ENCODE measurements at regions not wholly inside any gene's neighbourhood (a gene's known extent, or its start where the extent isn't known, plus 50 kb on each side); places are given as distances from the start of the nearest gene placed in this dataset.
"Not testable (repeated sequence)": the region's sequence is repeated elsewhere in the genome, so short reads cannot be mapped to it uniquely, and the experiment has no call there.

- Mint-ChIP-seq H3K9me3 (peaks cover 3% of the 10 kb centered on the region), H3K36me3 (no peaks in the 10 kb centered on the region), H3K4me1 (peaks cover 12% of the 10 kb centered on the region), H3K4me3 (no peak overlapping the region), H3K27ac (no peak overlapping the region), H3K27me3 (ENCODE audit: low read depth) (peaks cover 5% of the 10 kb centered on the region)
- no peak for DNase-seq (ENCODE audit: low spot score in 2 of 2, unreplicated experiment in 2 of 2)
- no peak for TF ChIP-seq CTCF (IDR thresholded peaks at IDR 0.05; ENCODE audit: unreplicated experiment)
Measured at GRCh38 chr18:72993250-72993649, 125.5 kb upstream of the NETO1 start.

GRCh38 chr18:72991379-72991778 lies 123.6 kb upstream of the NETO1 start:
- DNase-seq (ENCODE audit: low spot score in 2 of 2, unreplicated experiment in 2 of 2): no peak
- no peak for TF ChIP-seq CTCF (IDR thresholded peaks at IDR 0.05; ENCODE audit: unreplicated experiment)
- Mint-ChIP-seq H3K9me3 (peaks cover 4% of the 10 kb centered on the region), H3K27me3 (ENCODE audit: low read depth) (peaks cover 5% of the 10 kb centered on the region), H3K36me3 (peaks cover 1% of the 10 kb centered on the region), H3K4me3 (no peak overlapping the region), H3K27ac (no peak overlapping the region), H3K4me1 (peaks cover 12% of the 10 kb centered on the region)

- not testable (repeated sequence) for H3K27ac Mint-ChIP-seq; H3K27me3 Mint-ChIP-seq (ENCODE audit: low read depth); H3K36me3 Mint-ChIP-seq
Measured at GRCh38 chr18:72987570-72987969, 119.8 kb upstream of the NETO1 start.

GRCh38 chr18:72986103-72986502 lies 118.3 kb upstream of the NETO1 start:
- H3K27me3 Mint-ChIP-seq (ENCODE audit: low read depth): peaks cover 5% of the 10 kb centered on the region
- no peak overlapping the region for H3K27ac Mint-ChIP-seq
- TF ChIP-seq CTCF (IDR thresholded peaks at IDR 0.05; ENCODE audit: unreplicated experiment): no peak
- no peak overlapping the region for H3K4me3 Mint-ChIP-seq
- H3K36me3 Mint-ChIP-seq: peaks cover 1% of the 10 kb centered on the region
- no peak for DNase-seq (ENCODE audit: low spot score in 2 of 2, unreplicated experiment in 2 of 2)
- peaks cover 27% of the 10 kb centered on the region for H3K9me3 Mint-ChIP-seq
- H3K4me1 Mint-ChIP-seq: no peaks in the 10 kb centered on the region

More at GRCh38 chr18:72987570-72987969, 119.8 kb upstream of the NETO1 start:
- H3K4me1 Mint-ChIP-seq; H3K4me3 Mint-ChIP-seq; DNase-seq (ENCODE audit: low spot score in 2 of 2, unreplicated experiment in 2 of 2): not testable (repeated sequence)
- H3K9me3 Mint-ChIP-seq: peaks cover 23% of the 10 kb centered on the region

GRCh38 chr18:72985686-72986085 lies 117.9 kb upstream of the NETO1 start:
- no peak for DNase-seq (ENCODE audit: low spot score in 2 of 2, unreplicated experiment in 2 of 2)
- Mint-ChIP-seq H3K36me3 (peaks cover 1% of the 10 kb centered on the region), H3K4me3 (no peak overlapping the region), H3K9me3 (peaks cover 27% of the 10 kb centered on the region), H3K4me1 (no peaks in the 10 kb centered on the region), H3K27me3 (ENCODE audit: low read depth) (peaks cover 5% of the 10 kb centered on the region), H3K27ac (no peak overlapping the region)
- TF ChIP-seq CTCF (IDR thresholded peaks at IDR 0.05; ENCODE audit: unreplicated experiment): no peak

GRCh38 chr18:72984290-72984689 lies 116.5 kb upstream of the NETO1 start:
- Mint-ChIP-seq H3K4me1 (no peaks in the 10 kb centered on the region), H3K27ac (no peak overlapping the region), H3K9me3 (peaks cover 27% of the 10 kb centered on the region), H3K4me3 (no peak overlapping the region), H3K36me3 (peaks cover 1% of the 10 kb centered on the region), H3K27me3 (ENCODE audit: low read depth) (no peaks in the 10 kb centered on the region)
- no peak for DNase-seq (ENCODE audit: low spot score in 2 of 2, unreplicated experiment in 2 of 2)
- no peak for TF ChIP-seq CTCF (IDR thresholded peaks at IDR 0.05; ENCODE audit: unreplicated experiment)
